Heart left ventricle (tissue), 13 donors: ENCODE measurements at regions not wholly inside any gene's neighbourhood (a gene's known extent, or its start where the extent isn't known, plus 50 kb on each side); places are given as distances from the start of the nearest gene placed in this dataset.

Experiments used
- CTCF ChIP-seq, 12 donors: fragments of 200-600 bp; sonication (generic) in 4 of 12; IDR thresholded peaks; one replicate each; pipeline versions ENCODE4 v1.5.0 to v1.8.0; 2018 to 2022; ENCODE audit warnings: antibody characterized with exemption in 12 of 12, mild to moderate bottlenecking in 5 of 12
- POLR2A ChIP-seq, 2 donors: fragments of 450-650 bp; IDR thresholded peaks; one replicate each; pipeline ENCODE4 v1.6.1; 2017; ENCODE audit warnings: antibody characterized with exemption in 2 of 2, mild to moderate bottlenecking in 2 of 2, moderate library complexity in 2 of 2
- donor health status: ischemic (EF 13 %, LVEDD 7.1; RV severe dilation, severe dysfunction).
- donor health status: DM: no; HTN: yes; CAD: no.
- donor health status: DM: no; HTN: no; CAD: no.
- donor health status: ischemic (EF 25% LVEDD 6.9; RV normal size, moderate dysfunction).
- donor health status: ischemic (EF 25% LVEDD 5.7; RV mildly dilated, moderate dysfunction).
- donor health status: ischemic (EF 35%, LVEDD 5.7; RV mildly dilated, moderate dysfunction).
- donor health status: nonischemic (EF 11% LVEDD 7.7; RV severe dilation, severe dysfunction).
- donor health status: DM: yes; HTN: yes; CAD: no.
- donor health status: PGD.
- donor health status: ischemic (EF 29% LVEDD 5.4; RV normal size, mild dysfunction).
- donor health status: nonischemic (EF 23%, LVEDD 6.1; RV moderate dilation, normal function).

- TF ChIP-seq POLR2A (IDR thresholded peaks at IDR 0.05) (no peak), CTCF (IDR thresholded peaks at IDR 0.05) (no peak)
Measured at GRCh38 chr2:107776362-107776761, 50.3 kb upstream of the RGPD4 start.
